SK-N-SH (cell line): ENCODE measurements at regions not wholly inside any gene's neighbourhood (a gene's known extent, or its start where the extent isn't known, plus 50 kb on each side); places are given as distances from the start of the nearest gene placed in this dataset.

Source experiments
- CTCF ChIA-PET: fragments of 300-600, 350-600 bp; formaldehyde crosslinking; extraction: SDS; loops from one replicate; lab custom pipeline; 2021; lab: Yijun Ruan, JAX
- POLR2A ChIA-PET: fragments of 350-600 bp; sonication (Branson Sonifier 250); formaldehyde crosslinking; extraction: SDS; loops from one replicate; lab custom pipeline; 2020; ENCODE audit warnings: antibody characterized with exemption, inconsistent platforms; lab: Yijun Ruan, JAX
- DNase-seq: peaks from one replicate; pipeline ENCODE4 v3.0.0; 2012
- H2AFZ ChIP-seq: fragments of 200-600 bp; sonication (generic); 2 replicates; pipeline ENCODE4 v1.8.1; 2016; ENCODE audit warnings: antibody characterized with exemption, mild to moderate bottlenecking, low read depth
- H3F3A ChIP-seq: fragments of 200-600 bp; sonication (generic); replicated peaks from 2 replicates; pipeline ENCODE3; 2016; ENCODE audit warnings: antibody characterized with exemption, mild to moderate bottlenecking; ENCODE audit not compliant: insufficient read depth
- H3K27ac ChIP-seq, 2 experiments: fragments of 200-500 bp in 1 of 2; fragments of 200-600 bp in 1 of 2; sonication (Bioruptor generic) in 1 of 2; sonication (generic), shearing (Covaris generic) in 1 of 2; 2 replicates each; pipeline versions ENCODE4 v1.5.1 to v1.6.1; 2014 to 2016; ENCODE audit warnings: low read depth in 2 of 2, inconsistent platforms in 1 of 2, low read length in 1 of 2, mild to moderate bottlenecking in 1 of 2, mixed read lengths in 1 of 2
- H3K27me3 ChIP-seq: fragments of 200-600 bp; sonication (generic), shearing (Covaris generic); 2 replicates; pipeline ENCODE4 v1.6.1; 2016; ENCODE audit warnings: mixed run types; ENCODE audit not compliant: insufficient read depth
- H3K36me3 ChIP-seq, 2 experiments: fragments of 200-500 bp in 1 of 2; fragments of 200-600 bp in 1 of 2; sonication (Bioruptor generic) in 1 of 2; sonication (generic) in 1 of 2; replicated peaks in 1 of 2; 2 replicates each; pipeline versions ENCODE3 to v1.5.1; 2014 to 2016; ENCODE audit warnings: low read length in 1 of 2, mild to moderate bottlenecking in 1 of 2; ENCODE audit not compliant: insufficient read depth in 2 of 2, control insufficient read depth in 1 of 2
- H3K4me1 ChIP-seq, 2 experiments: fragments of 200-500 bp in 1 of 2; fragments of 200-600 bp in 1 of 2; sonication (Bioruptor generic) in 1 of 2; sonication (generic), shearing (Covaris generic) in 1 of 2; 2 replicates each; pipeline versions ENCODE4 v1.5.1 to v1.6.1; 2014 to 2016; ENCODE audit warnings: low read depth in 1 of 2, low read length in 1 of 2, mixed run types in 1 of 2; ENCODE audit not compliant: insufficient read depth in 2 of 2, control insufficient read depth in 1 of 2
- H3K4me2 ChIP-seq: fragments of 200-600 bp; sonication (generic), shearing (Covaris generic); 2 replicates; pipeline ENCODE4 v1.6.1; 2017; ENCODE audit warnings: mixed run types
- H3K4me3 ChIP-seq, 2 experiments: fragments of 200-500 bp in 1 of 2; fragments of 200-600 bp in 1 of 2; sonication (Bioruptor generic) in 1 of 2; sonication (generic), shearing (Covaris generic) in 1 of 2; 2 replicates each; pipeline versions ENCODE4 v1.5.1 to v1.8.1; 2014 to 2016; ENCODE audit warnings: low read depth in 2 of 2, inconsistent platforms in 1 of 2, low read length in 1 of 2, mild to moderate bottlenecking in 1 of 2, mixed read lengths in 1 of 2, moderate library complexity in 1 of 2
- H3K79me2 ChIP-seq: fragments of 200-600 bp; sonication (generic); 2 replicates; pipeline ENCODE4 v1.8.1; 2017; ENCODE audit warnings: mild to moderate bottlenecking; ENCODE audit not compliant: insufficient read depth
- H3K9ac ChIP-seq: fragments of 200-600 bp; sonication (generic); 2 replicates; pipeline ENCODE4 v1.6.1; 2017; ENCODE audit warnings: mixed run types
- H3K9me2 ChIP-seq: fragments of 200-600 bp; sonication (generic); 2 replicates; pipeline ENCODE4 v1.6.1; 2017; ENCODE audit warnings: mixed run types
- H3K9me3 ChIP-seq: fragments of 200-600 bp; sonication (generic); 2 replicates; pipeline ENCODE4 v1.6.1; 2017; ENCODE audit warnings: mixed run types, mild to moderate bottlenecking, moderate library complexity
- H4K20me1 ChIP-seq: fragments of 200-600 bp; sonication (generic); 2 replicates; pipeline ENCODE4 v1.6.1; 2017; ENCODE audit warnings: mild to moderate bottlenecking, mixed run types; ENCODE audit not compliant: insufficient read depth
- EZH2phosphoT487 ChIP-seq: fragments of 200-600 bp; sonication (generic); IDR thresholded peaks from 2 replicates; pipeline ENCODE4 v1.6.1; 2017; ENCODE audit warnings: low read depth, mixed run types, mild to moderate bottlenecking, antibody characterized with exemption, moderate library complexity, borderline replicate concordance
- FOXJ3 ChIP-seq: sonication (generic); formaldehyde crosslinking; IDR thresholded peaks from 2 replicates; pipeline ENCODE4 v1.5.1; 2020; ENCODE audit warnings: mild to moderate bottlenecking, missing genetic modification reagents
- FOXM1 ChIP-seq: IDR thresholded peaks from 2 replicates; pipeline ENCODE4 v1.4.0; 2012; ENCODE audit warnings: low read depth, mild to moderate bottlenecking
- GABPA ChIP-seq: IDR thresholded peaks from 2 replicates; pipeline ENCODE4 v1.4.0; 2012; ENCODE audit warnings: low read depth, mild to moderate bottlenecking
- MEF2A ChIP-seq: IDR thresholded peaks from 2 replicates; pipeline ENCODE4 v1.4.0; 2012; ENCODE audit warnings: low read depth, borderline replicate concordance
- MXI1 ChIP-seq: IDR thresholded peaks from 2 replicates; pipeline ENCODE4 v1.6.1; 2012; ENCODE audit warnings: mild to moderate bottlenecking, low read depth, low read length, improper control_type of control experiment
- POLR2AphosphoS5 ChIP-seq: IDR thresholded peaks from 2 replicates; pipeline ENCODE4 v1.6.1; 2012; ENCODE audit warnings: low read depth, low read length
- RAD21 ChIP-seq: IDR thresholded peaks from 2 replicates; pipeline ENCODE4 v1.6.1; 2012; ENCODE audit warnings: mild to moderate bottlenecking, low read length
- RFX5 ChIP-seq: IDR thresholded peaks from 2 replicates; pipeline ENCODE4 v1.6.1; 2012; ENCODE audit warnings: mild to moderate bottlenecking, improper control_type of control experiment, low read length
- TAF1 ChIP-seq: IDR thresholded peaks from 2 replicates; pipeline ENCODE4 v1.6.1; 2012; ENCODE audit warnings: low read depth, mild to moderate bottlenecking, low read length, moderate library complexity, borderline replicate concordance
- TCF12 ChIP-seq: IDR thresholded peaks from 2 replicates; pipeline ENCODE4 v1.4.0; 2012
- WGBS: methylation state at CpG from one replicate; pipeline ENCODE4 v1.1.6; 2017; ENCODE audit warnings: low lambda C conversion rate; 5-methylcytosine and 5-hydroxymethylcytosine counted together
- TF ChIP-seq, protein P1 (sequence below): IDR thresholded peaks from 2 replicates; pipeline ENCODE4 v1.4.0; 2012; ENCODE audit warnings: low read depth
- TF ChIP-seq, protein P2 (sequence below): fragments of 200-600 bp; sonication (generic); IDR thresholded peaks from 2 replicates; pipeline ENCODE4 v1.6.1; 2017; ENCODE audit warnings: antibody characterized with exemption, mild to moderate bottlenecking, moderate library complexity
- TF ChIP-seq, protein P3 (sequence below): fragments of 150-350 bp; IDR thresholded peaks from 2 replicates; pipeline ENCODE4 v1.6.1; 2017; ENCODE audit warnings: antibody characterized with exemption, low read length, low read depth, borderline replicate concordance

DNA sequence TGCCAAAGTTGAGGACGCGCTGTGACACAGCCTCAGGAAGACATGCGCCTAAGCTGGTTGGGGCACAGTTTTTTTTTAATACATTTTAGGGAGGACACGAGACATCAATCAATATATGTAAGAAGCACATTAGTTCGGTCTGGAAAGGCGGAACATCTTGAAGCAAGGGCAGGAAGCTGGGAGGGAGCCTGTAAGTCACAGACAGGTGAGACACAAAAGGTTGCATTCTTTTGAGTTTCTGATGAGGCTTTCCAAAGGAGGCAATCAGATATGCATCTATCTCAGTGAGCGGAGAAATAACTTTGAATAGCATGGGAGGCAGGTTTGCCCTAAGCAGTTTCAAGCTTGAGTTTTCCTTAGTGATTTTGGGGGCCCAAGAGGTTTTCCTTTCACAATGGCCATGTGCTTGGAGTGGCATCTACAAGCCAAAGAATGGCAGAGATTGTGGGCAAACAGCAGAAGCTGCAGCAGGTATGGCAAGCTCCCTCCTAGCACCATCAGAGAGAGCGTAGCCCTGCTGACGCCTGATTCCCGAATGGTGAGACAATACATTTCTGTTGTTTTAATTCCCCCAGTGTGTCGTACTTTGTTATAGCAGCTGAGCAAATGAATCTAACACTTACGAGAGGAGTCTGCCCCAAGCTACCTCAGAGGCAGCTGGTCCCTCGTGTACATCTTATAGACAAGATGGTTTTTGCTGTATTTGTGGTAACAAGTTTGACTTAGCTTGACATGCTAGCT, 99.5 kb upstream of the TMTC4 start (continued):
- TF ChIP-seq, protein P1, sequence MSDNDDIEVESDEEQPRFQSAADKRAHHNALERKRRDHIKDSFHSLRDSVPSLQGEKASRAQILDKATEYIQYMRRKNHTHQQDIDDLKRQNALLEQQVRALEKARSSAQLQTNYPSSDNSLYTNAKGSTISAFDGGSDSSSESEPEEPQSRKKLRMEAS, result no peak

- TF ChIP-seq RFX5, result no peak
- no peak for TF ChIP-seq EZH2phosphoT487
- TF ChIP-seq TAF1, result no peak
- TF ChIP-seq TCF12, result no peak
- TF ChIP-seq, protein P2, sequence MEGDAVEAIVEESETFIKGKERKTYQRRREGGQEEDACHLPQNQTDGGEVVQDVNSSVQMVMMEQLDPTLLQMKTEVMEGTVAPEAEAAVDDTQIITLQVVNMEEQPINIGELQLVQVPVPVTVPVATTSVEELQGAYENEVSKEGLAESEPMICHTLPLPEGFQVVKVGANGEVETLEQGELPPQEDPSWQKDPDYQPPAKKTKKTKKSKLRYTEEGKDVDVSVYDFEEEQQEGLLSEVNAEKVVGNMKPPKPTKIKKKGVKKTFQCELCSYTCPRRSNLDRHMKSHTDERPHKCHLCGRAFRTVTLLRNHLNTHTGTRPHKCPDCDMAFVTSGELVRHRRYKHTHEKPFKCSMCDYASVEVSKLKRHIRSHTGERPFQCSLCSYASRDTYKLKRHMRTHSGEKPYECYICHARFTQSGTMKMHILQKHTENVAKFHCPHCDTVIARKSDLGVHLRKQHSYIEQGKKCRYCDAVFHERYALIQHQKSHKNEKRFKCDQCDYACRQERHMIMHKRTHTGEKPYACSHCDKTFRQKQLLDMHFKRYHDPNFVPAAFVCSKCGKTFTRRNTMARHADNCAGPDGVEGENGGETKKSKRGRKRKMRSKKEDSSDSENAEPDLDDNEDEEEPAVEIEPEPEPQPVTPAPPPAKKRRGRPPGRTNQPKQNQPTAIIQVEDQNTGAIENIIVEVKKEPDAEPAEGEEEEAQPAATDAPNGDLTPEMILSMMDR, result no peak
- TF ChIP-seq FOXM1, result no peak
- TF ChIP-seq, protein P3, sequence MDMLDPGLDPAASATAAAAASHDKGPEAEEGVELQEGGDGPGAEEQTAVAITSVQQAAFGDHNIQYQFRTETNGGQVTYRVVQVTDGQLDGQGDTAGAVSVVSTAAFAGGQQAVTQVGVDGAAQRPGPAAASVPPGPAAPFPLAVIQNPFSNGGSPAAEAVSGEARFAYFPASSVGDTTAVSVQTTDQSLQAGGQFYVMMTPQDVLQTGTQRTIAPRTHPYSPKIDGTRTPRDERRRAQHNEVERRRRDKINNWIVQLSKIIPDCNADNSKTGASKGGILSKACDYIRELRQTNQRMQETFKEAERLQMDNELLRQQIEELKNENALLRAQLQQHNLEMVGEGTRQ, result no peak
- no peak for TF ChIP-seq GABPA
- TF ChIP-seq MEF2A, result no peak
- no peak for TF ChIP-seq MXI1
- TF ChIP-seq, protein P1, result no peak
- TF ChIP-seq FOXJ3 (CRISPR knock-in tag), result no peak
- no peak for TF ChIP-seq POLR2AphosphoS5
- no peak for TF ChIP-seq RAD21
- Histone ChIP-seq H2AFZ (no peak overlapping the region), H3F3A (no peaks in the 10 kb centered on the region), H3K4me1 (no peaks in the 10 kb centered on the region), H3K36me3 (no peaks in the 10 kb centered on the region), H3K79me2 (no peaks in the 10 kb centered on the region), H3K4me3 (no peak overlapping the region), H3K27ac (no peak overlapping the region), H3K9me2 (no peaks in the 10 kb centered on the region), H3K9me3 (no peaks in the 10 kb centered on the region), H3K9ac (no peak overlapping the region), H3K27me3 (no peaks in the 10 kb centered on the region), H4K20me1 (no peaks in the 10 kb centered on the region), H3K4me2 (no peak overlapping the region)
- no peak for DNase-seq
- WGBS, result 38% methylated on average over 3 of the region's 3 CpGs
- ChIA-PET CTCF (no interaction called here), POLR2A (no interaction called here)
These were observed 98.8 kb upstream of the TMTC4 start for GRCh38 chr13:100773429-100773828.
